Glutamatergic neuron (in vitro differentiated cells): ENCODE measurements at regions not wholly inside any gene's neighbourhood (a gene's known extent, or its start where the extent isn't known, plus 50 kb on each side); places are given as distances from the start of the nearest gene placed in this dataset.

Source experiments
- DNase-seq: peaks from one replicate; pipeline ENCODE4 v3.0.0; 2022
- H3K27ac Mint-ChIP-seq: one replicate; pipeline ENCODE4 v1.8.0; 2020; ENCODE audit warnings: mild to moderate bottlenecking, mixed read lengths, inconsistent platforms; ENCODE audit not compliant: unreplicated experiment
- H3K27me3 Mint-ChIP-seq: one replicate; pipeline ENCODE4 v1.8.0; 2020; ENCODE audit warnings: mild to moderate bottlenecking, moderate library complexity, mixed read lengths, inconsistent platforms; ENCODE audit not compliant: unreplicated experiment
- H3K36me3 Mint-ChIP-seq: one replicate; pipeline ENCODE4 v1.8.0; 2020; ENCODE audit warnings: mild to moderate bottlenecking, mixed read lengths, inconsistent platforms; ENCODE audit not compliant: unreplicated experiment
- H3K4me1 Mint-ChIP-seq: one replicate; pipeline ENCODE4 v1.8.0; 2020; ENCODE audit warnings: mild to moderate bottlenecking, low read depth, mixed read lengths, inconsistent platforms; ENCODE audit not compliant: unreplicated experiment
- H3K4me3 Mint-ChIP-seq: one replicate; pipeline ENCODE4 v1.8.0; 2020; ENCODE audit warnings: mild to moderate bottlenecking, mixed read lengths, inconsistent platforms; ENCODE audit not compliant: unreplicated experiment
- H3K9me3 Mint-ChIP-seq: one replicate; pipeline ENCODE4 v1.8.0; 2020; ENCODE audit warnings: mild to moderate bottlenecking, moderate library complexity, mixed read lengths, inconsistent platforms; ENCODE audit not compliant: unreplicated experiment
- CTCF ChIP-seq: fragments of 200-600 bp; sonication (generic); IDR thresholded peaks from one replicate; pipeline ENCODE4 v1.5.0; 2021; ENCODE audit not compliant: partially characterized antibody, unreplicated experiment

GRCh38 chr3:127139601-127140500, 53.1 kb upstream of the PRR23E start:
- H3K27me3 Mint-ChIP-seq, result peaks cover 8% of the 10 kb centered on the region
- no peak overlapping the region for H3K27ac Mint-ChIP-seq
- H3K36me3 Mint-ChIP-seq, result peaks cover 6% of the 10 kb centered on the region

GRCh38 chr3:127140501-127141460, 52.1 kb upstream of the PRR23E start:
- H3K36me3 Mint-ChIP-seq, result peaks cover 6% of the 10 kb centered on the region
- H3K9me3 Mint-ChIP-seq, result peaks cover 6% of the 10 kb centered on the region
- no peak overlapping the region for H3K4me3 Mint-ChIP-seq
- no peak for TF ChIP-seq CTCF
- peaks cover 6% of the 10 kb centered on the region for H3K27me3 Mint-ChIP-seq
- peaks cover 3% of the 10 kb centered on the region for H3K4me1 Mint-ChIP-seq
- DNase-seq, result no peak
- H3K27ac Mint-ChIP-seq, result no peak overlapping the region

More at GRCh38 chr3:127139601-127140500, 53.1 kb upstream of the PRR23E start:
- Mint-ChIP-seq H3K4me3 (no peak overlapping the region), H3K9me3 (peaks cover 9% of the 10 kb centered on the region), H3K4me1 (peaks cover 4% of the 10 kb centered on the region)
- no peak for TF ChIP-seq CTCF
- no peak for DNase-seq

GRCh38 chr3:127141921-127142730, 50.8 kb upstream of the PRR23E start:
- peaks cover 9% of the 10 kb centered on the region for H3K36me3 Mint-ChIP-seq
- no peak for TF ChIP-seq CTCF
- no peak overlapping the region for H3K27ac Mint-ChIP-seq
- peaks cover 6% of the 10 kb centered on the region for H3K9me3 Mint-ChIP-seq
- peaks cover 6% of the 10 kb centered on the region for H3K27me3 Mint-ChIP-seq
- H3K4me1 Mint-ChIP-seq, result peaks cover 3% of the 10 kb centered on the region
- no peak overlapping the region for H3K4me3 Mint-ChIP-seq
- DNase-seq, result no peak
